Renal cortical epithelial cell (primary cell): ENCODE measurements at regions not wholly inside any gene's neighbourhood (a gene's known extent, or its start where the extent isn't known, plus 50 kb on each side); places are given as distances from the start of the nearest gene placed in this dataset.

Experiments
- DNase-seq: peaks from one replicate; pipeline ENCODE4 v3.0.0-alpha.2; 2011; ENCODE audit warnings: low read depth

DNA sequence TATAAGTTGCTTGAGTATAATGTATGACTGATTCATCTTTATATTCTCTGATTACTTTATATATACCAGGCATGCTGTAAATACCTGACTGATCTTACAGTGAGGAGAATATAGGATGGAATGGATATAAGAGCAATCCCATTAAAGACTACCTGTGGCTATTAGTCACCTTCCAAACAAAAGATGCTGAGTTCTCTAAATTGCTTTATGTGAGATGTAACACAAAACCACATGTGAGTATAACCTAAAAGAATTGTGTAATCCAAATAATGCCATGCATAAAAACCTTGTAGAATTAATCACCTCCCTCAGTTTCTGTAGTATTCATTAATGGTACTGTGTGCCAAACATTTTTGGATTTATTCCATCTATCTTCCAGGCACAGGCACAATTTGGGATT is 134.6 kb upstream of the LRRC7 start:
- peak; percentile 26 for DNase-seq

DNA sequence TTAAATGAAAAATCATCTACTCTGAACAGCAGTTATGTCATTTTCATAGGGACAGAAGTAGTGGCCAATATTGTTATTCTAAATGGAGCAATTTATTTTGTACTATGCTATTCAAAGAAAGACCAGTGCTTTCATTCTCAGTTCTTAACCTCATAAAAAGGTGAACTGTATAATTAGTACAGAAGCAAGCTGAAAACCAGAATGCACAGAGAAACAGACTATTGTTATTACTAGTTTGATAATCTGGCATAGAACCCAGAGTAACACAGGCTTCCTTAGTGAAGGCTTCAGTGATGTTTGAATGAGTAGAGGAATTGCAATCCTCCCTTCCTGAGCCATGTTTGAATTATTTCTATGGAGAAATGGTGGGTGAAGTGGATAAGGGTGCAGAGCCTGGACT is 131.6 kb upstream of the LRRC7 start:
- no peak for DNase-seq

DNA sequence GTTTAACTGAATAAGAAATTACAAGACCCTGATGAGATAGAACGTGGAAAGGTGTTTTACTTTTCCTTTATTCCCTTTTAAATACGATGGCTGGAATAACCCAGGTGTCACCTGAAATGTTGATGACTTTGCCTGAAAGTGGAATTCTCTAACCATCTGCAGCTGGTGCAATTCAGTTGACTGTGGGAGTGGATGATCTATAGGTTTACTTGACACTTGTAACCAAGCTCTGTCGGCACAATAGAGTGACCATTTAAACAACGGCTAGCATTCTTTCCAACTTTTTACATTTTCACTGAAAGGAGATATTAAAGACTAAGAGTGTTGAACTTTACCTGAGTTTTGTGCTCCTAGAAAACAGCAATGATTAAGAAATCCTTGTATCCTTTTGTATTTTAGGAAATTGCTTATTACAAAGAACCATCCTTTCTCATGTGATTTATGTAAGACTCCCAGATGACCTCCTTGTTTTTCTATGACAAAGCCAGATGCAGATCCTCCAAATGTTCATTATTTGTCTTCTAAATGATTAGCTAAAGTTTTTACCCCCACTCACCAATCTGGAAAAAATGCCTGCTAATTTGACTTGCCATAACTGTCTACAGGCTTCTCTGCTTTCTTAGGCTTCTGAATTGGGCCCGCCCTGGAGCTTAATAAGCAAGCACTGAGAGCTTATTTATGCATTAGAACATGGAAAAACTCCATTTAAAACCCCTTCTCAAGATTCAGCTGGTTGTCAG is 129.5 kb upstream of the LRRC7 start:
- DNase-seq, result no peak

GRCh38 chr1:69441496-69441895 is 126.2 kb upstream of the LRRC7 start:
- DNase-seq, result peak; percentile 11

- no peak for DNase-seq
These were observed 116.5 kb upstream of the LRRC7 start for GRCh38 chr1:69451196-69451595.

- no peak for DNase-seq
These were observed 112.0 kb upstream of the LRRC7 start for GRCh38 chr1:69455718-69456117.

DNA sequence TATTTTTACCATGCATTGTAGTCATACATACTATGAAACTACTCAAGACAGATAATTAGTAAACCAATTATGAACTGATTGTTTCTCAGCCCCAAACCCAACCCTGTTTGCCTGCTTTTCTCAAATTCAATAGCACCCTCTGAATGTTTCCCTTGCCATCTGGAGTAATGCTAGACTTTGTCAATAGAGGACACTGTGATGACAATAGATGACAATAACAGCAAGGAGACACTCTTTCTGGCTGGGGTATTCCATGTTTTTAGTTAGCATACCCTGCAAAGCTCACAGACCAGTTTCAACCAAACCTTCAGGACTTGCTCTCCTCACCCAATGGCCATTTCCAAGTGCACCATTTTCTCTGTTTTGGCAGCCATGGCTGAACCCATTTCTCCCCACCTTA is 108.5 kb upstream of the LRRC7 start:
- no peak for DNase-seq

DNA sequence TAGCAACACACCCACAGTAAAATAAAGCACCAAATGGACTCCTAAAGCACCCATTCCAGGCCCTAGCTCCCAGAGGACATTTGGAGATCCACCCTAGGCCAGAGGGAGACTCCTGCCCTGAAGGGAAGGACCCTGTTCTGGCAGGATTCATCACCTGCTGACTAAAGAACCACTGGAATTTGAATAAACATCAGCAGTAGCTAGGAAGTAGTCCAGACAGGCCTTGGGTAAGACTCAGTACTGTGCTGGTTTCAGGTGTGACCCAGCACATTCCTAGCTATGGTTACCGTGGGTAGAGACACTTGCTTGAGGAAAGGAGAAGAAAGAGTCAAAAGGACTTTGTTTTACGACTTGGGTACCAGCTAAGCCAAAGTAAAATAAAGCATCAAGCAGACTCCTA is 92.7 kb upstream of the LRRC7 start:
- DNase-seq, result peak; percentile 5

GRCh38 chr1:69479734-69480133 is 88.0 kb upstream of the LRRC7 start:
- DNase-seq, result no peak

- DNase-seq, result no peak
These were observed 84.5 kb upstream of the LRRC7 start for GRCh38 chr1:69483246-69483645.

DNA sequence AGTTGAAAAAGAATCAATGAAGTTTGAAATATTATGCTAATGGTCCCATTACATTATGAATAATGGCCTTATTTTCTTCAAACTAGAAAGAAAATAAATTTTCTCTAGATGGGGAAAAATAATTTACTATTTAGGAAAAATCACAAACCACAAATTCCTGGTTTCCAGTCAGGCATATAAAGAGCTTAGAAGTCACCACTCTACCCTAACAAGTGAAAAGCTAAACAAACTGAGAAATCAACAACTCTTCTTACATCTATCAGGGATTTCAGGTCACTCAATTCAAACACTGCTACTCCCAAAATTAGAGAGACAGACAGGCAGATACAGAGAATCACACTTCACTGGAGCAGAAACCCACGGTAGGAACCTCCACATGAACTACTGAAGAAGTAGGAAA is 82.1 kb upstream of the LRRC7 start:
- peak; percentile 59 for DNase-seq

GRCh38 chr1:69491416-69491815 is 76.3 kb upstream of the LRRC7 start:
- peak; percentile 42 for DNase-seq

DNA sequence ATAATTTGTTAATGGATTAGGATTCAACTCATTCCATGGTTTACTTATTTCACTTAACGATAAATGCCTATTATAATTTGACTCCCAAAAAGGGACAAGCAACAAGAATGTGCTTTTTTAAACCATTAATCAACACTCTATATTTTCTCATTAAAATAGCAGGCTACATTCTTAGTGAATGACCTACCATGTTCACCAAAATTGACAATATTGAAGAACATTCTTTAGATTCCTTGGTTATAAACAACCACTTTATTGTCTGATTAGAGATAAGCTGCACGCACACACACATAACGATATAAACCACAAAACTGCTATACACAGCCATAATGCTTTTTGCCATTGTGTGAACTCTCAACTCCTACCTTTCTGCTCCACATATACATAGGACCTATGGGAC is 75.4 kb upstream of the LRRC7 start:
- DNase-seq, result no peak

GRCh38 chr1:69494221-69494620 is 73.5 kb upstream of the LRRC7 start:
- peak; percentile 11 for DNase-seq

- no peak for DNase-seq
These were observed 70.1 kb upstream of the LRRC7 start for GRCh38 chr1:69497441-69498221.

GRCh38 chr1:69498711-69499110 is 69.0 kb upstream of the LRRC7 start:
- no peak for DNase-seq

- no peak for DNase-seq
These were observed 68.4 kb upstream of the LRRC7 start for GRCh38 chr1:69499203-69499803.

GRCh38 chr1:69502991-69503390 is 64.7 kb upstream of the LRRC7 start:
- DNase-seq, result no peak

DNA sequence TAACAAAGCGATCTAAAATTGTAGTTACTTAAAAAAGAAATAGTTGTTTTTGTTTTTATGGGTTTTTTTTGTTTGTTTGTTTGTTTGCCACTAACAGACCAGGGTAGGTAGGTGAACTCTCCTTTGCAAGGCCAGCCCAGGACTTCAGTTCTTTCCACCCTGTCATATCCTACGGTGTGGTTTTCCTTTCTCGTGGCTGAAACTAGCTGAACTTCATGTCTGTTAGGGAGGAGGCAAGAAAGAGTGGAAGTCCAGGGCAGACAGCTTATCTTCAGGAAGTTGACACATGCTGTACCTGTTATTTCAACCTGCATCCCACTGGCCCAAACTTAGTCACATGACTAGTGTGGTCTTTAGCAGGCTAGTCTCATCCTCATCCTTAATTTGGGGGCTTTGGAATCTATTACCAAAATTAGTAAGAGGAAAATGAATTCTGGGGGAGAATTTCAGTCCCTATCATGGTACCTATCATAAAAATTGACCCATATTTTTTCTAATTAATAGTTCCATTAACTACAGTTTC is 62.9 kb upstream of the LRRC7 start:
- DNase-seq, result no peak

GRCh38 chr1:69506311-69506710 is 61.4 kb upstream of the LRRC7 start:
- no peak for DNase-seq

- DNase-seq, result no peak
These were observed 61.0 kb upstream of the LRRC7 start for GRCh38 chr1:69506721-69507120.

DNA sequence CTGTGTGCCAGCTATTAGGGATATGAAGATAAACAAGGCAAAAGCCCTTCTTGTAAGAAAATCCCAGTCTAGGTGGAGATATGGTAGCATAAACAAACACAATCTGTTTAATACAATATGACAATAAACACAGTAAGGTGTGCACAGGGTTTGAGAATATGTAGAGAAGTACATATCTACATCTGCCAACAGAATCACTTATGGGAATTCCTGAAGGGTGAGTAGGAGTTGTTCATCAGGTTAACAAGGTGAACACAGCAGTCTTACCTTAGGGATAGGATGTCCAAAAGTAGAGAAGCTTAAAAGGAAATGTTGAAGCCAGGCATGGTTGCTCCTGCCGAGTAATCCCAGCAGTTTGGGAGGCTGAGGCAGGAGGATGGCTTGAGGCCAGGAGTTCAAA is 57.7 kb upstream of the LRRC7 start:
- no peak for DNase-seq
